GM18508 (cell line): ENCODE measurements at regions not wholly inside any gene's neighbourhood (a gene's known extent, or its start where the extent isn't known, plus 50 kb on each side); places are given as distances from the start of the nearest gene placed in this dataset.

Source experiments
- ATAC-seq: cut with Tn5 transposase; IDR thresholded peaks from one replicate; pipeline ENCODE4 v1.9.1; 2021; ENCODE audit warnings: moderate number of reproducible peaks; ENCODE audit not compliant: insufficient read depth, unreplicated experiment

GRCh38 chr18:40782453-40783130 lies 1172.4 kb upstream of the PIK3C3 start:
- no peak for ATAC-seq

- no peak for ATAC-seq
These were observed 1185.2 kb upstream of the PIK3C3 start for GRCh38 chr18:40769786-40770185.

- ATAC-seq, result no peak
These were observed 1194.8 kb upstream of the PIK3C3 start for GRCh38 chr18:40760251-40760650.

GRCh38 chr18:40754477-40754876 lies 1200.6 kb upstream of the PIK3C3 start:
- ATAC-seq, result no peak

GRCh38 chr18:40752316-40752715 lies 1202.7 kb upstream of the PIK3C3 start:
- ATAC-seq, result no peak

- no peak for ATAC-seq
These were observed 1203.8 kb upstream of the PIK3C3 start for GRCh38 chr18:40751186-40751585.

GRCh38 chr18:40739029-40739428 lies 1216.0 kb upstream of the PIK3C3 start:
- no peak for ATAC-seq

- ATAC-seq, result no peak
These were observed 1216.6 kb upstream of the PIK3C3 start for GRCh38 chr18:40738321-40738880.

GRCh38 chr18:40708726-40709125 lies 1246.3 kb upstream of the PIK3C3 start:
- no peak for ATAC-seq

GRCh38 chr18:40707797-40708196 lies 1247.2 kb upstream of the PIK3C3 start:
- ATAC-seq, result no peak

GRCh38 chr18:40698129-40698528 lies 1256.9 kb upstream of the PIK3C3 start:
- no peak for ATAC-seq

GRCh38 chr18:40695526-40695925 lies 1259.5 kb upstream of the PIK3C3 start:
- ATAC-seq, result no peak

- ATAC-seq, result no peak
These were observed 1262.2 kb upstream of the PIK3C3 start for GRCh38 chr18:40692871-40693270.

GRCh38 chr18:40690062-40690461 lies 1265.0 kb upstream of the PIK3C3 start:
- no peak for ATAC-seq

- ATAC-seq, result no peak
These were observed 1267.6 kb upstream of the PIK3C3 start for GRCh38 chr18:40687399-40687798.

- no peak for ATAC-seq
These were observed 1268.2 kb upstream of the PIK3C3 start for GRCh38 chr18:40686836-40687235.

GRCh38 chr18:40685219-40685618 lies 1269.8 kb upstream of the PIK3C3 start:
- ATAC-seq, result no peak

GRCh38 chr18:40678318-40678717 lies 1276.7 kb upstream of the PIK3C3 start:
- no peak for ATAC-seq

- no peak for ATAC-seq
These were observed 1278.4 kb upstream of the PIK3C3 start for GRCh38 chr18:40676668-40677067.

GRCh38 chr18:40673150-40673549 lies 1281.9 kb upstream of the PIK3C3 start:
- no peak for ATAC-seq

- ATAC-seq, result no peak
These were observed 1282.4 kb upstream of the PIK3C3 start for GRCh38 chr18:40672590-40672989.

- no peak for ATAC-seq
These were observed 1284.2 kb upstream of the PIK3C3 start for GRCh38 chr18:40670668-40671375.
